GM23338 (cell line): ENCODE measurements at regions not wholly inside any gene's neighbourhood (a gene's known extent, or its start where the extent isn't known, plus 50 kb on each side); places are given as distances from the start of the nearest gene placed in this dataset.

Source experiments
- CREB1 ChIP-seq: fragments of 250-450 bp; sonication (Bioruptor Pico); IDR thresholded peaks from 2 replicates; pipeline ENCODE4 v1.5.0; 2020; ENCODE audit warnings: low read depth, mild to moderate bottlenecking, moderate library complexity
- ETS1 ChIP-seq: IDR thresholded peaks from 2 replicates; pipeline ENCODE4 v1.6.1; 2016; ENCODE audit warnings: antibody characterized with exemption
- EZH2 ChIP-seq: fragments of 200-600 bp; sonication (generic); IDR thresholded peaks from one replicate; pipeline ENCODE4 v1.8.0; 2017; ENCODE audit warnings: antibody characterized with exemption, mild to moderate bottlenecking, low read depth; ENCODE audit not compliant: unreplicated experiment
- EZH2phosphoT487 ChIP-seq: fragments of 200-600 bp; sonication (generic); IDR thresholded peaks from one replicate; pipeline ENCODE4 v1.8.1; 2018; ENCODE audit warnings: antibody characterized with exemption; ENCODE audit not compliant: unreplicated experiment
- NANOG ChIP-seq: IDR thresholded peaks from 2 replicates; pipeline ENCODE4 v1.6.1; 2016; ENCODE audit warnings: antibody characterized with exemption, borderline replicate concordance
- POLR2AphosphoS5 ChIP-seq: IDR thresholded peaks from 2 replicates; pipeline ENCODE4 v1.6.1; 2016; ENCODE audit warnings: antibody characterized with exemption, low read depth
- ZNF114 ChIP-seq: fragments of 250-450 bp; sonication (Bioruptor Pico); IDR thresholded peaks from 2 replicates; pipeline ENCODE4 v1.5.0; 2020; ENCODE audit warnings: mild to moderate bottlenecking, moderate library complexity
- ZNF331 ChIP-seq: fragments of 250-450 bp; sonication (Bioruptor Pico); IDR thresholded peaks from 2 replicates; pipeline ENCODE4 v1.5.0; 2020; ENCODE audit warnings: low read depth, mild to moderate bottlenecking, moderate library complexity
- TF ChIP-seq, protein P1 (sequence below), 2 experiments: fragments of 200-600 bp in 1 of 2; sonication (generic) in 1 of 2; conservative IDR thresholded peaks; 2 replicates each; pipeline versions ENCODE4 v1.5.1 to v1.6.1; 2016 to 2017; ENCODE audit warnings: antibody characterized with exemption in 2 of 2, low read depth in 2 of 2, mild to moderate bottlenecking in 2 of 2, moderate library complexity in 1 of 2
- TF ChIP-seq, protein P2 (sequence below): IDR thresholded peaks from one replicate; pipeline ENCODE4 v1.6.1; 2018; ENCODE audit warnings: antibody characterized with exemption; ENCODE audit not compliant: unreplicated experiment

DNA sequence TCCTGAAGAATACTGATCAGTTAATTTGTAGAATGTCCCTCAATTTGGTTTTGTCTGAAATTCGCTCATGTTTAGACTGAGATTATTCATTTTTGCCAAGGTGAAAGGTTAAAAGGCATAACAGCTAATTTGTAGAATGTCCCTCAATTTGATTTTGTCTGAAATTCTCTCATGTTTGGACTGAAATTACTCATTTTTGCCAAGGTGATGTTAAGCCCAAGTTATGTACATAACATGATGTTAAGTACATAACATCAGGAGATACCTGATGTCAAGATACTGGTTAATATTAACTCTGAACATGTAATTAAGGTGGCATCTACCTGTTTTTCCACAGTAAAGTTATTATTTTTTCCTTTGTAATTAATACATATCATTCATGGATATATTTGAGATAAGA, 243.4 kb upstream of the PMFBP1 start:
- TF ChIP-seq, protein P1, sequence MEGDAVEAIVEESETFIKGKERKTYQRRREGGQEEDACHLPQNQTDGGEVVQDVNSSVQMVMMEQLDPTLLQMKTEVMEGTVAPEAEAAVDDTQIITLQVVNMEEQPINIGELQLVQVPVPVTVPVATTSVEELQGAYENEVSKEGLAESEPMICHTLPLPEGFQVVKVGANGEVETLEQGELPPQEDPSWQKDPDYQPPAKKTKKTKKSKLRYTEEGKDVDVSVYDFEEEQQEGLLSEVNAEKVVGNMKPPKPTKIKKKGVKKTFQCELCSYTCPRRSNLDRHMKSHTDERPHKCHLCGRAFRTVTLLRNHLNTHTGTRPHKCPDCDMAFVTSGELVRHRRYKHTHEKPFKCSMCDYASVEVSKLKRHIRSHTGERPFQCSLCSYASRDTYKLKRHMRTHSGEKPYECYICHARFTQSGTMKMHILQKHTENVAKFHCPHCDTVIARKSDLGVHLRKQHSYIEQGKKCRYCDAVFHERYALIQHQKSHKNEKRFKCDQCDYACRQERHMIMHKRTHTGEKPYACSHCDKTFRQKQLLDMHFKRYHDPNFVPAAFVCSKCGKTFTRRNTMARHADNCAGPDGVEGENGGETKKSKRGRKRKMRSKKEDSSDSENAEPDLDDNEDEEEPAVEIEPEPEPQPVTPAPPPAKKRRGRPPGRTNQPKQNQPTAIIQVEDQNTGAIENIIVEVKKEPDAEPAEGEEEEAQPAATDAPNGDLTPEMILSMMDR (conservative IDR thresholded peaks at IDR 0.05; ENCODE audit: low read depth in 2 of 2) = no peak
- TF ChIP-seq EZH2 = no peak
- no peak for TF ChIP-seq POLR2AphosphoS5
- TF ChIP-seq EZH2phosphoT487 = no peak
- TF ChIP-seq ETS1 = no peak
- no peak for TF ChIP-seq CREB1 (CRISPR knock-in tag)
- TF ChIP-seq, protein P2, sequence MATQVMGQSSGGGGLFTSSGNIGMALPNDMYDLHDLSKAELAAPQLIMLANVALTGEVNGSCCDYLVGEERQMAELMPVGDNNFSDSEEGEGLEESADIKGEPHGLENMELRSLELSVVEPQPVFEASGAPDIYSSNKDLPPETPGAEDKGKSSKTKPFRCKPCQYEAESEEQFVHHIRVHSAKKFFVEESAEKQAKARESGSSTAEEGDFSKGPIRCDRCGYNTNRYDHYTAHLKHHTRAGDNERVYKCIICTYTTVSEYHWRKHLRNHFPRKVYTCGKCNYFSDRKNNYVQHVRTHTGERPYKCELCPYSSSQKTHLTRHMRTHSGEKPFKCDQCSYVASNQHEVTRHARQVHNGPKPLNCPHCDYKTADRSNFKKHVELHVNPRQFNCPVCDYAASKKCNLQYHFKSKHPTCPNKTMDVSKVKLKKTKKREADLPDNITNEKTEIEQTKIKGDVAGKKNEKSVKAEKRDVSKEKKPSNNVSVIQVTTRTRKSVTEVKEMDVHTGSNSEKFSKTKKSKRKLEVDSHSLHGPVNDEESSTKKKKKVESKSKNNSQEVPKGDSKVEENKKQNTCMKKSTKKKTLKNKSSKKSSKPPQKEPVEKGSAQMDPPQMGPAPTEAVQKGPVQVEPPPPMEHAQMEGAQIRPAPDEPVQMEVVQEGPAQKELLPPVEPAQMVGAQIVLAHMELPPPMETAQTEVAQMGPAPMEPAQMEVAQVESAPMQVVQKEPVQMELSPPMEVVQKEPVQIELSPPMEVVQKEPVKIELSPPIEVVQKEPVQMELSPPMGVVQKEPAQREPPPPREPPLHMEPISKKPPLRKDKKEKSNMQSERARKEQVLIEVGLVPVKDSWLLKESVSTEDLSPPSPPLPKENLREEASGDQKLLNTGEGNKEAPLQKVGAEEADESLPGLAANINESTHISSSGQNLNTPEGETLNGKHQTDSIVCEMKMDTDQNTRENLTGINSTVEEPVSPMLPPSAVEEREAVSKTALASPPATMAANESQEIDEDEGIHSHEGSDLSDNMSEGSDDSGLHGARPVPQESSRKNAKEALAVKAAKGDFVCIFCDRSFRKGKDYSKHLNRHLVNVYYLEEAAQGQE = no peak
- TF ChIP-seq ZNF114 = no peak
- TF ChIP-seq NANOG = no peak
- no peak for TF ChIP-seq ZNF331 (CRISPR knock-in tag)
